ENCODE measurements at regions not wholly inside any gene's neighbourhood (a gene's known extent, or its start where the extent isn't known, plus 50 kb on each side); places are given as distances from the start of the nearest gene placed in this dataset.
"Not testable (repeated sequence)": the region's sequence is repeated elsewhere in the genome, so short reads cannot be mapped to it uniquely, and the experiment has no call there.

DNA sequence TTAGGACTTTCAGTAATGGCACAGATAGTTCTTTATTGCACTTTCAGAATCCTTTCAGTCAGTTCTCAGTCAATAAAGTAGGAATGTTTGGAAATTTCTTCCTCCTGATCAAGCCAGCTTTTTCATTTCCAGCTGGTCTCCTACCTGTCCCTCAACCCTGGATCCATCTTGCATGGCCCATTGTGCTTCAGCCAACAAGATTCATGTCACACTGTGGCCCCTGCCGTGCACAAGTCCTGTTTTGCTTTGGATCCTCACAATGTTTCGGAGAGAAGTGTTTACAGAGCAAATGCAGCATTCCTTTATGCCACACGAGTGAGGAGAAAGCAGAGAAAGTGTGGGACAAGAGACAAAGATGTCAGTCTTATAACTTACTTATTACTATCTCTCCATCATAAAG lies 1694.7 kb upstream of the LRRTM3 start:
- H3K36me3 ChIP-seq (ENCODE audit: control insufficient read depth, insufficient read depth, low read length), result no peaks in the 10 kb centered on the region
- H3K9ac ChIP-seq (ENCODE audit: low read depth, low read length), result no peak overlapping the region
- H3K4me3 ChIP-seq (ENCODE audit: low read depth, low read length), result no peak overlapping the region
- no peaks in the 10 kb centered on the region for H3K27me3 ChIP-seq (ENCODE audit: control insufficient read depth, insufficient read depth, low read length)
- peaks cover 16% of the 10 kb centered on the region for H3K4me1 ChIP-seq (ENCODE audit: control insufficient read depth, insufficient read depth, low read length)
- H3K9me3 ChIP-seq (ENCODE audit: control insufficient read depth, insufficient read depth, low read length), result no peaks in the 10 kb centered on the region
- H3K27ac ChIP-seq (ENCODE audit: low read depth, low read length), result peak overlapping the region; percentile 50

DNA sequence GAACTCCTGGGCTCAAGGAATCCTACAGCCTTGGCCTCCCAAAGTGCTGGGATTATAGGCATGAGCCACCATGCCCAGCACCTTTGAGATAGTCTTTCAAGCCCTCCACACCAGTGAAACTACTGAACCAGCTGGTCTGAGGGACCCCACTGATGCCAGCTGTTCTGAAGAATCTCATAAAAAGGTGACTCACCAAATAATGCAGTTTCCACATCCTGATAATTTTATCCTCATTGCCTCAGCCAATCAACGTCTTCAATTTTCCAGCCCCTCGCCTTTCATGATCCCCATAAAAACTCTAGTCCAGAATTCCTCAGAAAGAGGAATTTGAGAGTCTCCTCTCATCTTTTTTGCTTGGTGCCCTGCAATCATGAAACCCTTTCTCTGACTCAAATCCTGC lies 1691.6 kb upstream of the LRRTM3 start:
- Histone ChIP-seq H3K27me3 (ENCODE audit: control insufficient read depth, insufficient read depth, low read length) (no peaks in the 10 kb centered on the region), H3K9ac (ENCODE audit: low read depth, low read length) (no peak overlapping the region), H3K9me3 (ENCODE audit: control insufficient read depth, insufficient read depth, low read length) (no peaks in the 10 kb centered on the region), H3K4me1 (ENCODE audit: control insufficient read depth, insufficient read depth, low read length) (peaks cover 16% of the 10 kb centered on the region), H3K4me3 (ENCODE audit: low read depth, low read length) (no peak overlapping the region), H3K27ac (ENCODE audit: low read depth, low read length) (no peak overlapping the region), H3K36me3 (ENCODE audit: control insufficient read depth, insufficient read depth, low read length) (no peaks in the 10 kb centered on the region)

DNA sequence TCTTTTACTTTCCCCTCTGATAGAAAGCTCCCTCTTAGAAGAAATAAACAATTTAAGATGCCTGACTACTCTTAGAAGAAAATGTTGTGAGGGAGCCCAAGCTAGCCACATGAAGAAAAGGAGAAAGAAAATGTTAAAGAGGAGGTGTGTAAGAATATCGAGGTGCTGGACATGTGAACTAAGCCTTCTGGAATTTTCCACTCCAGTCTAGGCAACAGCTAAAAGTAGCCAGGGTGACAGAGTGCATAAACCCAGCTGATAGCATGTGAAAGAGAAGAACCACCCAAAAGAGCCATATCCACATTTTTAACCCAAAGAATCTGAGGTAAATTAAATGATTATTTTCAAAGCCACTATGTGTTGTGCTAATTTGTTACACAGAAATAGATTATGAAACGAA lies 1690.6 kb upstream of the LRRTM3 start:
- Histone ChIP-seq H3K4me1 (ENCODE audit: control insufficient read depth, insufficient read depth, low read length) (peaks cover 16% of the 10 kb centered on the region), H3K27ac (ENCODE audit: low read depth, low read length) (no peak overlapping the region), H3K9me3 (ENCODE audit: control insufficient read depth, insufficient read depth, low read length) (no peaks in the 10 kb centered on the region), H3K9ac (ENCODE audit: low read depth, low read length) (no peak overlapping the region), H3K36me3 (ENCODE audit: control insufficient read depth, insufficient read depth, low read length) (no peaks in the 10 kb centered on the region), H3K4me3 (ENCODE audit: low read depth, low read length) (no peak overlapping the region), H3K27me3 (ENCODE audit: control insufficient read depth, insufficient read depth, low read length) (no peaks in the 10 kb centered on the region)

GRCh38 chr10:65235846-65236245 lies 1690.0 kb upstream of the LRRTM3 start:
- Histone ChIP-seq H3K9ac (ENCODE audit: low read depth, low read length) (no peak overlapping the region), H3K4me3 (ENCODE audit: low read depth, low read length) (no peak overlapping the region), H3K27me3 (ENCODE audit: control insufficient read depth, insufficient read depth, low read length) (no peaks in the 10 kb centered on the region), H3K36me3 (ENCODE audit: control insufficient read depth, insufficient read depth, low read length) (no peaks in the 10 kb centered on the region), H3K4me1 (ENCODE audit: control insufficient read depth, insufficient read depth, low read length) (peaks cover 14% of the 10 kb centered on the region), H3K9me3 (ENCODE audit: control insufficient read depth, insufficient read depth, low read length) (no peaks in the 10 kb centered on the region), H3K27ac (ENCODE audit: low read depth, low read length) (no peak overlapping the region)

DNA sequence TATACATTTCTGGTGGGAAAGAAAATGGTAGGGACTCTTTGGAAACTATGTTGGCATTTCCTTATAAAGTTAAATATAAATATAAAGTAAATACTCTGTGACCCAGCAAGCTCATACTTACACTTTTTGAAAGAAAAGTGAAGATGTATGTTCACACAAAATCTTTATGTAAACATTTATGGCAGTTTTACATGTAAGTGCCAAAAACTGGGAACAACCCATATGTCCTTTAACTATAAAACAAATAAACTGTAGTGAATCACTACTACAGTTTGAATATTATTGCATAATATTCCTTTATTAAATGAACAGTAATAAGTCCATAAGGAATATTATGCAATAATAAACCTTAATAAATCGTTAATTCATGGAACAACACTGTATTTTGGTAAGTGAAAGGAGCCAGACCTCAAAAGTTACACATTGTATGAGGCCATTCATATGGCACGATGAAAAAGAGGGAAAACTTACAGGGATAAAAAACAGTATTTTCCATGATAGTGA lies 1660.3 kb upstream of the LRRTM3 start:
- no peak overlapping the region for H3K27ac ChIP-seq (ENCODE audit: low read depth, low read length)
- H3K4me3 ChIP-seq (ENCODE audit: low read depth, low read length), result no peak overlapping the region
- H3K4me1 ChIP-seq (ENCODE audit: control insufficient read depth, insufficient read depth, low read length), result no peaks in the 10 kb centered on the region
- H3K27me3 ChIP-seq (ENCODE audit: control insufficient read depth, insufficient read depth, low read length), result no peaks in the 10 kb centered on the region
- H3K9me3 ChIP-seq (ENCODE audit: control insufficient read depth, insufficient read depth, low read length), result no peaks in the 10 kb centered on the region
- no peak overlapping the region for H3K9ac ChIP-seq (ENCODE audit: low read depth, low read length)
- H3K36me3 ChIP-seq (ENCODE audit: control insufficient read depth, insufficient read depth, low read length), result no peaks in the 10 kb centered on the region

- H3K4me1 ChIP-seq (ENCODE audit: control insufficient read depth, insufficient read depth, low read length), result peaks cover 12% of the 10 kb centered on the region
- H3K36me3 ChIP-seq (ENCODE audit: control insufficient read depth, insufficient read depth, low read length); H3K27ac ChIP-seq (ENCODE audit: low read depth, low read length); H3K4me3 ChIP-seq (ENCODE audit: low read depth, low read length); H3K9ac ChIP-seq (ENCODE audit: low read depth, low read length); H3K27me3 ChIP-seq (ENCODE audit: control insufficient read depth, insufficient read depth, low read length); H3K9me3 ChIP-seq (ENCODE audit: control insufficient read depth, insufficient read depth, low read length): not testable (repeated sequence)
These were observed 1656.3 kb upstream of the LRRTM3 start for GRCh38 chr10:65269551-65269950.

DNA sequence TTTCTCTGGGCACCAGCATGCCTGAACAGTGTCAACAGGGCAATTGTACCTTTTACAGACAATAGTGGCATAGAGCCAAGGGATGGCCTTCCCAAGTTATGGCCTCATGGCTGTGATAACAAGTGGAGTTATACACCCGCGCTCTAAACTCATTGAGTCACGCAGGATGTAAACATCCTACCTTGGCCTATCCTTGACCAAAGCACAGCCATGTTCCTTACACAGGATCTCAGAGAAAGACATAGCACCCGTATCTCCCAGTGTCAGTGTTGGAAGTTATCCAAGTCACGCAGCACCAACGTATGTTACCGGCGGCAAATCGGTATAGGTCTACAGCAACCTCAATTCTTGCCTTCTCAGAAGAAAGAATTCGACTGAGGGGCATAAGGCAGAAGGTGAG lies 1654.9 kb upstream of the LRRTM3 start:
- H3K4me1 ChIP-seq (ENCODE audit: control insufficient read depth, insufficient read depth, low read length), result peaks cover 12% of the 10 kb centered on the region
- H3K4me3 ChIP-seq (ENCODE audit: low read depth, low read length), result no peak overlapping the region
- H3K9me3 ChIP-seq (ENCODE audit: control insufficient read depth, insufficient read depth, low read length), result no peaks in the 10 kb centered on the region
- H3K9ac ChIP-seq (ENCODE audit: low read depth, low read length), result no peak overlapping the region
- H3K27me3 ChIP-seq (ENCODE audit: control insufficient read depth, insufficient read depth, low read length), result 0 out of 2 replicates have a peak, but pooled peaks cover 6% of the 10 kb centered on the region
- H3K27ac ChIP-seq (ENCODE audit: low read depth, low read length), result no peak overlapping the region
- H3K36me3 ChIP-seq (ENCODE audit: control insufficient read depth, insufficient read depth, low read length), result no peaks in the 10 kb centered on the region

DNA sequence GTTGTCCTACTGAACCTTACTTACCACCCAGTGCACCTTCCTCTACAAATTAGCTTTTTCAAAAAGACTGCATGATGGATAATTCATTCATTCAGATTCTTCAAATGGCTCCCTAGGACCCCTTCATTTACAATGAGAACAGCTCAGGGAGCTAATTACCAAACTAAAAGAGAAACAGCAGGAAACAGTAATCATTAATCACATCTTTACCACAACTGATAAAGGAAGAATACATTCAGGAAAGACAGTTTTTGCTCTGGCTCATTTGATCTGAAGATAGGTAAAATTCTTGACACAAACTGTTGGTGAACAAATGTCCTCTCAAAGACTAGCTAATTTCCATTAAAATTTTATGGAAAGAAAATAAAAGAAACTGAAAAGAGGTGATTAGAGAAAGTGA lies 1652.7 kb upstream of the LRRTM3 start:
- Histone ChIP-seq H3K4me3 (ENCODE audit: low read depth, low read length) (no peak overlapping the region), H3K27ac (ENCODE audit: low read depth, low read length) (peak overlapping the region; percentile 13), H3K9me3 (ENCODE audit: control insufficient read depth, insufficient read depth, low read length) (no peaks in the 10 kb centered on the region), H3K4me1 (ENCODE audit: control insufficient read depth, insufficient read depth, low read length) (peaks cover 12% of the 10 kb centered on the region), H3K36me3 (ENCODE audit: control insufficient read depth, insufficient read depth, low read length) (no peaks in the 10 kb centered on the region), H3K9ac (ENCODE audit: low read depth, low read length) (no peak overlapping the region), H3K27me3 (ENCODE audit: control insufficient read depth, insufficient read depth, low read length) (0 out of 2 replicates have a peak, but pooled peaks cover 6% of the 10 kb centered on the region)

DNA sequence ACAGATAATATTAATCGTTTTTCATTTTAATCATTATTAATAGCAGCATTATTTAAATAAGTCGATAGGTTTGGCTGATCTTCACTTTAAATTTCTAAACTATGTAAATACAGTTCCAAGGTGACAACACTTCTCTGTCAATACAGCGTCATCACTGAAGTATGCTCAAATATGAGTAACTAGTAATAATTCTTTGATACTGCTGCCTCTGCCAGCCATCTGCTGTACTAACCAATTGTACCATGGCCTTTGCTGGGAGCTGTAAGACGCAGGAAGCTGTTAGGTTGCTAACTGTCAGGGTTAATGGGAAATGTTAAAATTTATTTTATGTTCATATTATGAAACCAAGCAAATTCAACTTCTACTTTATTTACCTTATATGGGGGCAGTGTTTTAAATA lies 1650.5 kb upstream of the LRRTM3 start:
- peaks cover 12% of the 10 kb centered on the region for H3K4me1 ChIP-seq (ENCODE audit: control insufficient read depth, insufficient read depth, low read length)
- H3K36me3 ChIP-seq (ENCODE audit: control insufficient read depth, insufficient read depth, low read length), result no peaks in the 10 kb centered on the region
- H3K9me3 ChIP-seq (ENCODE audit: control insufficient read depth, insufficient read depth, low read length), result peaks cover 4% of the 10 kb centered on the region
- 0 out of 2 replicates have a peak, but pooled peaks cover 6% of the 10 kb centered on the region for H3K27me3 ChIP-seq (ENCODE audit: control insufficient read depth, insufficient read depth, low read length)
- H3K4me3 ChIP-seq (ENCODE audit: low read depth, low read length), result no peak overlapping the region
- H3K9ac ChIP-seq (ENCODE audit: low read depth, low read length), result no peak overlapping the region
- no peak overlapping the region for H3K27ac ChIP-seq (ENCODE audit: low read depth, low read length)

GRCh38 chr10:65284495-65285041 lies 1641.3 kb upstream of the LRRTM3 start:
- H3K27me3 ChIP-seq (ENCODE audit: control insufficient read depth, insufficient read depth, low read length), result no peaks in the 10 kb centered on the region
- H3K9ac ChIP-seq (ENCODE audit: low read depth, low read length), result no peak overlapping the region
- no peak overlapping the region for H3K27ac ChIP-seq (ENCODE audit: low read depth, low read length)
- H3K36me3 ChIP-seq (ENCODE audit: control insufficient read depth, insufficient read depth, low read length), result no peaks in the 10 kb centered on the region
- H3K9me3 ChIP-seq (ENCODE audit: control insufficient read depth, insufficient read depth, low read length), result no peaks in the 10 kb centered on the region
- H3K4me3 ChIP-seq (ENCODE audit: low read depth, low read length), result no peak overlapping the region
- H3K4me1 ChIP-seq (ENCODE audit: control insufficient read depth, insufficient read depth, low read length), result peaks cover 9% of the 10 kb centered on the region; the same call in 1 of the 2 replicates

DNA sequence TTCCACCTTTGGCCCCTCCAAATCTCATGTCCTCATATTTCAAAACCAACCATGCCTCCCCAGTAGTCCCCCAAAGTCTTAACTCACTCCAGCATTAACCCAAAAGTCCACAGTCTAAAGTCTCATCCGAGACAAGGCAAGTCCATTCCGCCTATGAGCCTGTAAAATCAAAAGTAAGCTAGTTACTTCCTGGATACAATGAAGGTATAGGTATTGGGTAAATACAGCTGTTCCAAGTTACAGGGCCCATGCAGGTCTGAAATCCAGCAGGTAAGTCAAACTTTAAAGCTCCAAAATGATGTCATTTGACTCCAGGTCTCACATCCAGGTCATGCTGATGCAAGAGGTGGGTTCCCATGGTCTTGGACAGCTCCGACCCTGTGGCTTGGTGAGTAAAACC lies 1640.1 kb upstream of the LRRTM3 start:
- not testable (repeated sequence) for H3K4me3 ChIP-seq (ENCODE audit: low read depth, low read length); H3K9me3 ChIP-seq (ENCODE audit: control insufficient read depth, insufficient read depth, low read length)

More for the DNA sequence above, 1640.1 kb upstream of the LRRTM3 start:
- H3K36me3 ChIP-seq (ENCODE audit: control insufficient read depth, insufficient read depth, low read length); H3K9ac ChIP-seq (ENCODE audit: low read depth, low read length); H3K4me1 ChIP-seq (ENCODE audit: control insufficient read depth, insufficient read depth, low read length); H3K27me3 ChIP-seq (ENCODE audit: control insufficient read depth, insufficient read depth, low read length); H3K27ac ChIP-seq (ENCODE audit: low read depth, low read length): not testable (repeated sequence)
